ENCODE measurements at regions not wholly inside any gene's neighbourhood (a gene's known extent, or its start where the extent isn't known, plus 50 kb on each side); places are given as distances from the start of the nearest gene placed in this dataset.
"Not testable (repeated sequence)": the region's sequence is repeated elsewhere in the genome, so short reads cannot be mapped to it uniquely, and the experiment has no call there.

GRCh38 chr6:27777126-27777525, 135.1 kb downstream of the OR2B2 start:
- no peak for TF ChIP-seq CTCF (IDR thresholded peaks at IDR 0.05; ENCODE audit: insufficient read depth, low read length, poor library complexity, severe bottlenecking)
- no peak overlapping the region for H3K4me3 ChIP-seq (replicated peaks; ENCODE audit: low read depth, low read length)

GRCh38 chr6:27776504-27776903, 135.7 kb downstream of the OR2B2 start:
- no peak for DNase-seq (ENCODE audit: extremely low read depth, insufficient read length)
- no peaks in the 10 kb centered on the region for H3K27me3 ChIP-seq (replicated peaks; ENCODE audit: control insufficient read depth, insufficient read depth, low read length)
- TF ChIP-seq CTCF (IDR thresholded peaks at IDR 0.05; ENCODE audit: insufficient read depth, low read length, poor library complexity, severe bottlenecking) = no peak
- no peak overlapping the region for H3K4me3 ChIP-seq (replicated peaks; ENCODE audit: low read depth, low read length)
- H3K36me3 ChIP-seq (ENCODE audit: control insufficient read depth, insufficient read depth, low read length) = no peaks in the 10 kb centered on the region

More at GRCh38 chr6:27777126-27777525, 135.1 kb downstream of the OR2B2 start:
- Histone ChIP-seq H3K36me3 (ENCODE audit: control insufficient read depth, insufficient read depth, low read length) (no peaks in the 10 kb centered on the region), H3K27me3 (replicated peaks; ENCODE audit: control insufficient read depth, insufficient read depth, low read length) (no peaks in the 10 kb centered on the region)
- DNase-seq (ENCODE audit: extremely low read depth, insufficient read length) = no peak

GRCh38 chr6:27775796-27776184, 136.4 kb downstream of the OR2B2 start:
- no peak for TF ChIP-seq CTCF (IDR thresholded peaks at IDR 0.05; ENCODE audit: insufficient read depth, low read length, poor library complexity, severe bottlenecking)
- no peak overlapping the region for H3K4me3 ChIP-seq (replicated peaks; ENCODE audit: low read depth, low read length)
- DNase-seq (ENCODE audit: extremely low read depth, insufficient read length) = no peak
- no peaks in the 10 kb centered on the region for H3K27me3 ChIP-seq (replicated peaks; ENCODE audit: control insufficient read depth, insufficient read depth, low read length)
- H3K36me3 ChIP-seq (ENCODE audit: control insufficient read depth, insufficient read depth, low read length) = no peaks in the 10 kb centered on the region

GRCh38 chr6:27775138-27775795, 136.9 kb downstream of the OR2B2 start:
- DNase-seq (ENCODE audit: extremely low read depth, insufficient read length); H3K4me3 ChIP-seq (replicated peaks; ENCODE audit: low read depth, low read length); H3K27me3 ChIP-seq (replicated peaks; ENCODE audit: control insufficient read depth, insufficient read depth, low read length); H3K36me3 ChIP-seq (ENCODE audit: control insufficient read depth, insufficient read depth, low read length): not testable (repeated sequence)

GRCh38 chr6:27774264-27774600, 138.0 kb downstream of the OR2B2 start:
- not testable (repeated sequence) for H3K4me3 ChIP-seq (replicated peaks; ENCODE audit: low read depth, low read length); H3K27me3 ChIP-seq (replicated peaks; ENCODE audit: control insufficient read depth, insufficient read depth, low read length); DNase-seq (ENCODE audit: extremely low read depth, insufficient read length); H3K36me3 ChIP-seq (ENCODE audit: control insufficient read depth, insufficient read depth, low read length)

- not testable (repeated sequence) for H3K4me3 ChIP-seq (replicated peaks; ENCODE audit: low read depth, low read length); H3K36me3 ChIP-seq (ENCODE audit: control insufficient read depth, insufficient read depth, low read length); DNase-seq (ENCODE audit: extremely low read depth, insufficient read length); H3K27me3 ChIP-seq (replicated peaks; ENCODE audit: control insufficient read depth, insufficient read depth, low read length)
These were observed 138.5 kb downstream of the OR2B2 start for GRCh38 chr6:27773542-27774263.

GRCh38 chr6:27772261-27773001, 139.8 kb downstream of the OR2B2 start:
- H3K4me3 ChIP-seq (replicated peaks; ENCODE audit: low read depth, low read length) = no peak overlapping the region
- DNase-seq (ENCODE audit: extremely low read depth, insufficient read length) = peak; percentile 86
- H3K36me3 ChIP-seq (ENCODE audit: control insufficient read depth, insufficient read depth, low read length) = no peaks in the 10 kb centered on the region
- H3K27me3 ChIP-seq (replicated peaks; ENCODE audit: control insufficient read depth, insufficient read depth, low read length) = no peaks in the 10 kb centered on the region
- peak; percentile 98 for TF ChIP-seq CTCF (IDR thresholded peaks at IDR 0.05; ENCODE audit: insufficient read depth, low read length, poor library complexity, severe bottlenecking)
